NCI-H774 (cell line): ENCODE measurements at regions not wholly inside any gene's neighbourhood (a gene's known extent, or its start where the extent isn't known, plus 50 kb on each side); places are given as distances from the start of the nearest gene placed in this dataset.
"Not testable (repeated sequence)": the region's sequence is repeated elsewhere in the genome, so short reads cannot be mapped to it uniquely, and the experiment has no call there.

Experiments used
- DNase-seq: peaks from one replicate; lab custom pipeline; 2025; lab: John Stamatoyannopoulos, UW

- DNase-seq, result no peak
Observed at GRCh38 chr6:72533606-72534005, 88.3 kb upstream of the KCNQ5 start.

GRCh38 chr6:72534236-72534635 lies 87.6 kb upstream of the KCNQ5 start:
- no peak for DNase-seq

- DNase-seq, result no peak
Observed at GRCh38 chr6:72535124-72535523, 86.7 kb upstream of the KCNQ5 start.

- DNase-seq, result no peak
Observed at GRCh38 chr6:72547020-72547419, 74.8 kb upstream of the KCNQ5 start.

GRCh38 chr6:72551470-72551869 lies 70.4 kb upstream of the KCNQ5 start:
- DNase-seq, result no peak

GRCh38 chr6:72552938-72553337 lies 68.9 kb upstream of the KCNQ5 start:
- DNase-seq, result no peak

- DNase-seq, result peak; percentile 44
Observed at GRCh38 chr6:72553531-72554511, 68.0 kb upstream of the KCNQ5 start.

GRCh38 chr6:72554761-72555221 lies 67.1 kb upstream of the KCNQ5 start:
- no peak for DNase-seq

GRCh38 chr6:72559067-72559466 lies 62.8 kb upstream of the KCNQ5 start:
- DNase-seq, result no peak

- no peak for DNase-seq
Observed at GRCh38 chr6:72559555-72559954, 62.3 kb upstream of the KCNQ5 start.

- no peak for DNase-seq
Observed at GRCh38 chr6:72560721-72561593, 60.9 kb upstream of the KCNQ5 start.

GRCh38 chr6:72561629-72562028 lies 60.2 kb upstream of the KCNQ5 start:
- DNase-seq, result no peak

GRCh38 chr6:72564231-72564630 lies 57.6 kb upstream of the KCNQ5 start:
- peak; percentile 51 for DNase-seq

- not testable (repeated sequence) for DNase-seq
Observed at GRCh38 chr6:72571993-72572392, 49.9 kb upstream of the KCNQ5 start.
